Keratinocyte (primary cell): ENCODE measurements at regions not wholly inside any gene's neighbourhood (a gene's known extent, or its start where the extent isn't known, plus 50 kb on each side); places are given as distances from the start of the nearest gene placed in this dataset.

Experiments
- DNase-seq: peaks from one replicate; pipeline ENCODE4 v3.0.0-alpha.2; 2011; ENCODE audit warnings: low read depth, missing footprints, low spot score
- FAIRE-seq: peaks from 2 replicates; lab custom pipeline; 2011; peaks lifted over from hg19 to GRCh38; lab: Jason Lieb, UNC
- H2AFZ ChIP-seq: 2 replicates; pipeline ENCODE4 v1.6.0; 2012; ENCODE audit warnings: low read length, control low read depth, inconsistent platforms; ENCODE audit not compliant: control insufficient read depth
- H3K27ac ChIP-seq: 2 replicates; pipeline ENCODE4 v1.5.1; 2011; ENCODE audit warnings: low read length; ENCODE audit not compliant: control insufficient read depth, insufficient read depth
- H3K27me3 ChIP-seq: 3 replicates; pipeline ENCODE4 v1.6.0; 2011; ENCODE audit warnings: low read length; ENCODE audit not compliant: control insufficient read depth, insufficient read depth; ENCODE audit errors: extremely low read depth
- H3K36me3 ChIP-seq, 2 experiments: 2 replicates in 1 of 2; 3 replicates in 1 of 2; pipeline ENCODE4 v1.5.1; 2011; ENCODE audit warnings: low read length in 2 of 2, mild to moderate bottlenecking in 1 of 2; ENCODE audit not compliant: control insufficient read depth in 2 of 2, insufficient read depth in 2 of 2; ENCODE audit errors: extremely low read depth in 1 of 2
- H3K4me1 ChIP-seq: 3 replicates; pipeline ENCODE4 v1.5.1; 2011; ENCODE audit warnings: low read length; ENCODE audit not compliant: control insufficient read depth, insufficient read depth; ENCODE audit errors: extremely low read depth
- H3K4me2 ChIP-seq: 3 replicates; pipeline ENCODE4 v1.6.0; 2011; ENCODE audit warnings: low read depth, low read length; ENCODE audit not compliant: control insufficient read depth, insufficient read depth; ENCODE audit errors: extremely low read depth
- H3K4me3 ChIP-seq, 3 experiments: fragments of 200-600 bp in 1 of 3; sonication (generic) in 1 of 3; 2 replicates in 2 of 3; 3 replicates in 1 of 3; pipeline ENCODE4 v1.5.1; 2011 to 2016; ENCODE audit warnings: low read length in 3 of 3, mild to moderate bottlenecking in 3 of 3, control low read depth in 2 of 3, inconsistent platforms in 1 of 3, low read depth in 1 of 3, mixed read lengths in 1 of 3, mixed run types in 1 of 3, moderate library complexity in 1 of 3; ENCODE audit not compliant: control insufficient read depth in 2 of 3, insufficient read depth in 2 of 3; ENCODE audit errors: extremely low read depth in 1 of 3
- H3K79me2 ChIP-seq: 2 replicates; pipeline ENCODE4 v1.6.0; 2012; ENCODE audit warnings: low read length; ENCODE audit not compliant: control insufficient read depth, insufficient read depth
- H3K9ac ChIP-seq: 3 replicates; pipeline ENCODE4 v1.6.0; 2011; ENCODE audit warnings: low read length; ENCODE audit not compliant: control insufficient read depth, insufficient read depth; ENCODE audit errors: extremely low read depth
- H3K9me1 ChIP-seq: 3 replicates; pipeline ENCODE4 v1.6.0; 2011; ENCODE audit warnings: low read length; ENCODE audit not compliant: control insufficient read depth, insufficient read depth; ENCODE audit errors: extremely low read depth
- H3K9me3 ChIP-seq: 2 replicates; pipeline ENCODE4 v1.5.1; 2012; ENCODE audit warnings: low read depth, low read length; ENCODE audit not compliant: control insufficient read depth
- H4K20me1 ChIP-seq: 3 replicates; pipeline ENCODE4 v1.6.0; 2011; ENCODE audit warnings: low read length; ENCODE audit not compliant: control insufficient read depth, insufficient read depth; ENCODE audit errors: extremely low read depth
- CTCF ChIP-seq, 3 experiments: IDR thresholded peaks in 1 of 3; conservative IDR thresholded peaks in 1 of 3; optimal IDR thresholded peaks in 1 of 3; 2 replicates in 2 of 3; 3 replicates in 1 of 3; pipeline versions ENCODE3 to v1.5.1; 2011; ENCODE audit warnings: low read length in 3 of 3, mild to moderate bottlenecking in 3 of 3, moderate library complexity in 2 of 3, control low read depth in 1 of 3, inconsistent platforms in 1 of 3; ENCODE audit not compliant: insufficient read depth in 2 of 3; ENCODE audit errors: extremely low read depth in 1 of 3
- EZH2 ChIP-seq: IDR thresholded peaks from one replicate; pipeline ENCODE4 v1.6.1; 2012; ENCODE audit warnings: inconsistent platforms, mild to moderate bottlenecking, low read length, moderate library complexity
- dilution Hi-C: fragments of 300-500 bp; cut with MboI; formaldehyde crosslinking; loops from one replicate; pipeline ENCODE4 v1.7.0; 2020; ENCODE audit warnings: low sequenced_read_pairs; ENCODE audit not compliant: extremely low pct_ligation_motif_present

DNA sequence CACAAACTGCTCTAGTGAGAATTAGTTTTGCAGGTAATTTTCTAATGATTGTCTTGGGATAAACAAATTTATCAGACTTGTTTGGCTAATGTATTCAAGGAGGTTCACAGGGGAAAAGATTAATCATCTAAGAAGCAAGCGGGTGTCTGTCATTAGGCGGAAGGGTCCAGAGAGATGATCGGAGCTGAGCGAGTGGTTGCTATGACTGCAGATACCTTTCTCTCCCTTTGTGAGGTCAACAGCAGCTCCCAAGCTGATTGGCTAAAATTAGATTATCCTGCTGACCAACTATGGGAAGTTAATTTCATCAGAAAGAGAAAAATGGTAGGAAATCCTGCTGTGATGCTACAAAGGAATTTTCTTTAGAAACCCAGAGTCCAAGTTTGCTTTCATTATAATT lies 276.0 kb downstream of the SOX2 start:
- no peaks in the 10 kb centered on the region for H3K27me3 ChIP-seq
- no peaks in the 10 kb centered on the region for H3K36me3 ChIP-seq
- H3K4me2 ChIP-seq, result no peak overlapping the region
- H3K79me2 ChIP-seq, result no peaks in the 10 kb centered on the region
- dilution Hi-C loops, result no loop called here
- H4K20me1 ChIP-seq, result no peaks in the 10 kb centered on the region
- H3K4me1 ChIP-seq, result no peaks in the 10 kb centered on the region
- H3K9ac ChIP-seq, result no peak overlapping the region
- H3K27ac ChIP-seq, result no peak overlapping the region
- H3K9me1 ChIP-seq, result no peaks in the 10 kb centered on the region
- FAIRE-seq (no peak), DNase-seq (no peak)
- no peak overlapping the region for H3K4me3 ChIP-seq
- H3K9me3 ChIP-seq, result no peaks in the 10 kb centered on the region
- no peak overlapping the region for H2AFZ ChIP-seq
- TF ChIP-seq CTCF (optimal IDR thresholded peaks at IDR 0.05 in 1 of 3, IDR thresholded peaks at IDR 0.05 in 1 of 3, conservative IDR thresholded peaks at IDR 0.05 in 1 of 3; ENCODE audit: extremely low read depth in 1 of 3, insufficient read depth in 2 of 3, low read length in 3 of 3) (no peak), EZH2 (no peak)

DNA sequence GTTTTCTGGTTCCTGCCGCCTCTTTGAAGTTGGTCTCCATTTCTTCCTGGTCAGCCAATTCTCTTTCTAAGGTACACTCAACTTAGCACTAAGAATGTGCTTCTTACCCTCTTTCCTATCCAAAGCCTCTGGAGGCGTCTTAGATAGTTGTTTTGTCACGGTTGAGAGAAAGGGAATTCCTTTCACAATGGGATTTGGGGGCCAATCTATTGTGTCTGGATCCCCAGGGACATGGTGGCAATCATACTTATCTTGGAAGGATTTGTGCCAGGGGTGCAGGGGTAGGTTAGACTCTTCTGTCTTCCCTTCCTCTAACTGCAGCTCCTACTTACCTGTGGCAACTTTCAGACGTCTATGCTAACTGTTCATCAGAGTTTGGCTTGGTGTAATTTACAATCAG lies 287.1 kb downstream of the SOX2 start:
- Histone ChIP-seq H4K20me1 (no peaks in the 10 kb centered on the region), H3K27me3 (no peaks in the 10 kb centered on the region), H3K4me3 (no peak overlapping the region), H3K9me1 (no peaks in the 10 kb centered on the region), H3K27ac (no peak overlapping the region), H3K36me3 (no peaks in the 10 kb centered on the region), H2AFZ (no peak overlapping the region), H3K9me3 (no peaks in the 10 kb centered on the region), H3K79me2 (no peaks in the 10 kb centered on the region), H3K4me2 (no peak overlapping the region), H3K4me1 (no peaks in the 10 kb centered on the region), H3K9ac (no peak overlapping the region)
- TF ChIP-seq CTCF (optimal IDR thresholded peaks at IDR 0.05 in 1 of 3, IDR thresholded peaks at IDR 0.05 in 1 of 3, conservative IDR thresholded peaks at IDR 0.05 in 1 of 3; ENCODE audit: extremely low read depth in 1 of 3, insufficient read depth in 2 of 3, low read length in 3 of 3), result no peak
- no peak for TF ChIP-seq EZH2
- no peak for FAIRE-seq
- dilution Hi-C loops, result no loop called here
- DNase-seq, result no peak
